ENCODE measurements at regions not wholly inside any gene's neighbourhood (a gene's known extent, or its start where the extent isn't known, plus 50 kb on each side); places are given as distances from the start of the nearest gene placed in this dataset.

- no peak for DNase-seq (ENCODE audit: low read depth)
- TF ChIP-seq, protein P1, sequence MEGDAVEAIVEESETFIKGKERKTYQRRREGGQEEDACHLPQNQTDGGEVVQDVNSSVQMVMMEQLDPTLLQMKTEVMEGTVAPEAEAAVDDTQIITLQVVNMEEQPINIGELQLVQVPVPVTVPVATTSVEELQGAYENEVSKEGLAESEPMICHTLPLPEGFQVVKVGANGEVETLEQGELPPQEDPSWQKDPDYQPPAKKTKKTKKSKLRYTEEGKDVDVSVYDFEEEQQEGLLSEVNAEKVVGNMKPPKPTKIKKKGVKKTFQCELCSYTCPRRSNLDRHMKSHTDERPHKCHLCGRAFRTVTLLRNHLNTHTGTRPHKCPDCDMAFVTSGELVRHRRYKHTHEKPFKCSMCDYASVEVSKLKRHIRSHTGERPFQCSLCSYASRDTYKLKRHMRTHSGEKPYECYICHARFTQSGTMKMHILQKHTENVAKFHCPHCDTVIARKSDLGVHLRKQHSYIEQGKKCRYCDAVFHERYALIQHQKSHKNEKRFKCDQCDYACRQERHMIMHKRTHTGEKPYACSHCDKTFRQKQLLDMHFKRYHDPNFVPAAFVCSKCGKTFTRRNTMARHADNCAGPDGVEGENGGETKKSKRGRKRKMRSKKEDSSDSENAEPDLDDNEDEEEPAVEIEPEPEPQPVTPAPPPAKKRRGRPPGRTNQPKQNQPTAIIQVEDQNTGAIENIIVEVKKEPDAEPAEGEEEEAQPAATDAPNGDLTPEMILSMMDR (IDR thresholded peaks at IDR 0.05; ENCODE audit: insufficient read depth, low read length) = no peak
- no peak overlapping the region for H3K4me3 ChIP-seq (ENCODE audit: low read depth, low read length)
These were observed 301.9 kb upstream of the MYT1L start for GRCh38 chr2:2633017-2633416.

DNA sequence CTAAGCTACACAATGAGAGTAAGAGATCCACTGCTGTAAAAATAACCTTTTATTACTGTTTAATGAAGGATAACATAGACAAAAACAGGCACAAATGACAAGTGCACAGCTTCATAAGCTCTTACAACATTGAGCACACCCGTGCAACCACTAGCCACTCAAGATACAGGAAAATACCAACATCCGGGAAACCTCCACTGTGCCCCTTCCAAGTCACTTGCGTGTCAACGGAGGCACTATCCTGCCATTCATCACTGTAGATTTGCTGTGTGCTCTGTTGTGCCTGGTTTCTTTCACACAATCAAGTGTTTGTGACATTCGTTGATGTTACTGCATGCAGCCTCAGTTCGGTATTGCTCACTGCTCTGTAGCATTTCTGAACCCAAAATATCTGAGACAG lies 292.9 kb upstream of the MYT1L start:
- no peak for DNase-seq (ENCODE audit: low read depth)
- no peak overlapping the region for H3K4me3 ChIP-seq (ENCODE audit: low read depth, low read length)
- TF ChIP-seq, protein P1 (IDR thresholded peaks at IDR 0.05; ENCODE audit: insufficient read depth, low read length) = no peak

DNA sequence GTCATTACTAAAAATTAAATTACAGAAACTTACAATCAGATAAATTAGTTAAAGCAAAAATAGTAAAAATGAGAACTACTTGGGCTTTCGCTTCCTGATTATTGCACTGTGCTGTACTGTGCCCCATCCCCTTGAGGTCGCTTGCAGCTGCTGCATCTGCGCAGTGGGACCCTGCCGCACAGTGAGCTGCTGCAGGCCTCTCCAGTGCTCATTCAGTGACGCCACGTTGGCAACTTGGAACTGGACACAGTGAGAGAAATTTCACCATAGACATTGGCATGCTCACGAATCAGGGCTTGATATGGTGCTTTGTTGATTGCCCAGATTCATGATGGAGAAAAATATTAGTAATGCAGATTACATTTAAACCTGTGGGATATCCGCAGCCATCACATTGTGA lies 290.8 kb upstream of the MYT1L start:
- H3K4me3 ChIP-seq (ENCODE audit: low read depth, low read length) = no peak overlapping the region
- no peak for DNase-seq (ENCODE audit: low read depth)
- TF ChIP-seq, protein P1 (IDR thresholded peaks at IDR 0.05; ENCODE audit: insufficient read depth, low read length) = no peak

DNA sequence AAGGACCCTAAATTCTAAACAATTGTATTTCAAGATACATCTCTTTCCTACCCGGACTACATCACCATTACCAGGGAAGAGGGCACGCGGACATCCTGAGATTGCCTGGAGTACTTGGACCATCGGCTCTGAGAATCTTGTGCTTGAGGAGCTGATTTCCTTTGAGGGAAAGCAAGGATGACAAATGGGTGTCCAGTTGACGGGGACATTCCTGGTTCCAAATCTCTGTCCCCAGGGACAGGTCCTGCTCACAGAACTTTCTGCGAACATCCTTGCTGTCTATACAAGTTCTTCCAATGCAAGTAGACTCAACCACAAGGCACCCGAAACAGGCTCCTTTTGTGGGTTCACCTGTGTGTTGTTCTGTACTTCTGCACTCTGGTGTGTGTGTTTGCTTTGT lies 289.5 kb upstream of the MYT1L start:
- DNase-seq (ENCODE audit: low read depth) = no peak
- no peak overlapping the region for H3K4me3 ChIP-seq (ENCODE audit: low read depth, low read length)
- TF ChIP-seq, protein P1 (IDR thresholded peaks at IDR 0.05; ENCODE audit: insufficient read depth, low read length) = no peak

DNA sequence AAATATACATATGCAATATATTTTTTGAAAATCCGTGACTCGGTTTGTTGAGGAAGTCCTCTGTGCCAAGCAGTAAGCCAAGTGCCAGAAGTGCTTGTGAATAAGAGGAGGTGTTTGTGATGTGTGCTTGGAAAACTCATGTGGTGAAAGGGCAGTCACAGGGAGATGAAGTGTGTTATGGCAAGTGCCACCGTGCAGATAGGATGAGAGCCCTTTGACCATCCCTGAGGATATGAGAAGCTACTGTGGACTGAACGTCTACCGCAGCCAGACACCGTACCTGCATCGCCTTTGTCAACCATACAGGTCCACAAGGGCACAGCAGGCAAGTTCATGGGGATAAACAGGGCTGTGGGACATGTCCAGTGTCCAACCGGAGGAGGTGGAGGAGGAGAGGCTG lies 288.9 kb upstream of the MYT1L start:
- TF ChIP-seq, protein P1 (IDR thresholded peaks at IDR 0.05; ENCODE audit: insufficient read depth, low read length) = no peak
- DNase-seq (ENCODE audit: low read depth) = no peak

DNA sequence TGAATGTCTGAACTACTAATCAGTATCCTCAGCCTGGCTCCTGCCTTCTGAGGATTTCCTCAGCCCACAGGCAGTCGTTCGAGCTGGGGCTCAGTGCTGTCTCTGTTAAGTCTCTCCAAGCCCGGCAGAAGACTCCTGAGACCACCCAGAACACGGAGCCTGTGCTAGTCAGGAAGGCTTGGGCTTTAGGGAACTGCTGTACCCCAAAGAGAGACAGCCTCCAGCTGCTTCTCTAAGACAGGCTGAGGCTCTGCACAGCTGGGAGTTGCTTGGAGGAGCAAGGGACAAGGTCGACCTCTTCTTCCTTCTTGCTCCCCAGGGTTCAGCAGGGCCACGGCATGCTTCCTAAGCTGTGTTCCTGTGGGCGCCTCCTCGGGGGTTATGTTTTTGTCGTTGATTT lies 283.4 kb upstream of the MYT1L start:
- DNase-seq (ENCODE audit: low read depth) = no peak
- no peak overlapping the region for H3K4me3 ChIP-seq (ENCODE audit: low read depth, low read length)
- TF ChIP-seq, protein P1 (IDR thresholded peaks at IDR 0.05; ENCODE audit: insufficient read depth, low read length) = no peak

More for the DNA sequence above, 288.9 kb upstream of the MYT1L start:
- H3K4me3 ChIP-seq (ENCODE audit: low read depth, low read length) = no peak overlapping the region

All from fibroblast of the aortic adventitia (primary cell).